ENCODE measurements at regions not wholly inside any gene's neighbourhood (a gene's known extent, or its start where the extent isn't known, plus 50 kb on each side); places are given as distances from the start of the nearest gene placed in this dataset.

DNA sequence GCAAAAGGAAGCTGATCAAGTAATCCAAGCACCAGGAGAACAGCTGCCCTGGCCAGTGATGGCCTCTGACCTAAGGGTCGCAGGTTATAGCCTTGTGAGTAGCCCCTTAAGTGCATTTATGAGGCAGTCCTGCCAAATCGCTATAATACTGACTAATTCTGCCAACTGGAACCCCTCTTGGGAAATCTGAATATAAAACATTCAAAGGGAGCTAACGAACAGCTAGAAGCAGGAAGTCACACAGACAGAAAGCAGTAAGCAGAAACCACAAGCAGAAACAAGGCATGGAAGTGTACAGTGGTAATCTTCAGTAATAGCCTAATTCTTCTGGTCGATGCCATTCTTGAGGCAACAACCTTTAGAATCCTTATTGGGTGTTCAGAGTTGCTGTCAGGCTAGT lies 521.3 kb downstream of the METTL4 start:
- no peak overlapping the region for H3K27ac ChIP-seq (ENCODE audit: low read depth in 2 of 2, low read length in 1 of 2)
- no peaks in the 10 kb centered on the region for H4K20me1 ChIP-seq (ENCODE audit: insufficient read depth)
- H3K36me3 ChIP-seq (replicated peaks in 1 of 2; ENCODE audit: control insufficient read depth in 1 of 2, insufficient read depth in 2 of 2, low read length in 1 of 2), result no peaks in the 10 kb centered on the region
- H2AFZ ChIP-seq (ENCODE audit: low read depth), result no peak overlapping the region
- no peak overlapping the region for H3K4me2 ChIP-seq
- TF ChIP-seq MEF2A (IDR thresholded peaks at IDR 0.05; ENCODE audit: borderline replicate concordance, low read depth) (no peak), FOXM1 (IDR thresholded peaks at IDR 0.05; ENCODE audit: low read depth) (no peak), TAF1 (IDR thresholded peaks at IDR 0.05; ENCODE audit: borderline replicate concordance, low read depth, low read length) (no peak), TCF12 (IDR thresholded peaks at IDR 0.05) (no peak), GABPA (IDR thresholded peaks at IDR 0.05; ENCODE audit: low read depth) (no peak), RXRA (IDR thresholded peaks at IDR 0.05; ENCODE audit: borderline replicate concordance, low read depth) (no peak), EZH2phosphoT487 (IDR thresholded peaks at IDR 0.05; ENCODE audit: borderline replicate concordance, low read depth) (no peak)
- TF ChIP-seq, protein P1, sequence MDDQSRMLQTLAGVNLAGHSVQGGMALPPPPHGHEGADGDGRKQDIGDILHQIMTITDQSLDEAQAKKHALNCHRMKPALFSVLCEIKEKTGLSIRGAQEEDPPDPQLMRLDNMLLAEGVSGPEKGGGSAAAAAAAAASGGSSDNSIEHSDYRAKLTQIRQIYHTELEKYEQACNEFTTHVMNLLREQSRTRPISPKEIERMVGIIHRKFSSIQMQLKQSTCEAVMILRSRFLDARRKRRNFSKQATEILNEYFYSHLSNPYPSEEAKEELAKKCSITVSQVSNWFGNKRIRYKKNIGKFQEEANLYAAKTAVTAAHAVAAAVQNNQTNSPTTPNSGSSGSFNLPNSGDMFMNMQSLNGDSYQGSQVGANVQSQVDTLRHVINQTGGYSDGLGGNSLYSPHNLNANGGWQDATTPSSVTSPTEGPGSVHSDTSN (IDR thresholded peaks at IDR 0.05), result no peak
- TF ChIP-seq, protein P2, sequence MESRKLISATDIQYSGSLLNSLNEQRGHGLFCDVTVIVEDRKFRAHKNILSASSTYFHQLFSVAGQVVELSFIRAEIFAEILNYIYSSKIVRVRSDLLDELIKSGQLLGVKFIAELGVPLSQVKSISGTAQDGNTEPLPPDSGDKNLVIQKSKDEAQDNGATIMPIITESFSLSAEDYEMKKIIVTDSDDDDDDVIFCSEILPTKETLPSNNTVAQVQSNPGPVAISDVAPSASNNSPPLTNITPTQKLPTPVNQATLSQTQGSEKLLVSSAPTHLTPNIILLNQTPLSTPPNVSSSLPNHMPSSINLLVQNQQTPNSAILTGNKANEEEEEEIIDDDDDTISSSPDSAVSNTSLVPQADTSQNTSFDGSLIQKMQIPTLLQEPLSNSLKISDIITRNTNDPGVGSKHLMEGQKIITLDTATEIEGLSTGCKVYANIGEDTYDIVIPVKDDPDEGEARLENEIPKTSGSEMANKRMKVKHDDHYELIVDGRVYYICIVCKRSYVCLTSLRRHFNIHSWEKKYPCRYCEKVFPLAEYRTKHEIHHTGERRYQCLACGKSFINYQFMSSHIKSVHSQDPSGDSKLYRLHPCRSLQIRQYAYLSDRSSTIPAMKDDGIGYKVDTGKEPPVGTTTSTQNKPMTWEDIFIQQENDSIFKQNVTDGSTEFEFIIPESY (IDR thresholded peaks at IDR 0.05; ENCODE audit: borderline replicate concordance, low read depth), result no peak
- TF ChIP-seq, protein P3, sequence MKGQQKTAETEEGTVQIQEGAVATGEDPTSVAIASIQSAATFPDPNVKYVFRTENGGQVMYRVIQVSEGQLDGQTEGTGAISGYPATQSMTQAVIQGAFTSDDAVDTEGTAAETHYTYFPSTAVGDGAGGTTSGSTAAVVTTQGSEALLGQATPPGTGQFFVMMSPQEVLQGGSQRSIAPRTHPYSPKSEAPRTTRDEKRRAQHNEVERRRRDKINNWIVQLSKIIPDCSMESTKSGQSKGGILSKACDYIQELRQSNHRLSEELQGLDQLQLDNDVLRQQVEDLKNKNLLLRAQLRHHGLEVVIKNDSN (IDR thresholded peaks at IDR 0.05; ENCODE audit: borderline replicate concordance, low read depth), result no peak
- 0% methylated on average over 3 of the region's 4 CpGs for WGBS (ENCODE audit: low lambda C conversion rate)
- no peak overlapping the region for H3K9ac ChIP-seq
- no peaks in the 10 kb centered on the region for H3F3A ChIP-seq (replicated peaks; ENCODE audit: insufficient read depth)
- no peaks in the 10 kb centered on the region for H3K9me2 ChIP-seq
- H3K9me3 ChIP-seq, result no peaks in the 10 kb centered on the region
- no peak for DNase-seq
- no peak overlapping the region for H3K4me3 ChIP-seq (ENCODE audit: low read depth in 2 of 2, low read length in 1 of 2)
- no peaks in the 10 kb centered on the region for H3K27me3 ChIP-seq (ENCODE audit: insufficient read depth)
- no peaks in the 10 kb centered on the region for H3K4me1 ChIP-seq (ENCODE audit: control insufficient read depth in 1 of 2, insufficient read depth in 2 of 2, low read depth in 1 of 2, low read length in 1 of 2)
- ChIA-PET POLR2A (no interaction called here), CTCF (interaction anchor here (1.3 kb wide), 1 partner anchor 36 kb away, joined by 3 read pairs; no protein-coding TSS in a partner anchor)
- H3K79me2 ChIP-seq (ENCODE audit: insufficient read depth), result no peaks in the 10 kb centered on the region

DNA sequence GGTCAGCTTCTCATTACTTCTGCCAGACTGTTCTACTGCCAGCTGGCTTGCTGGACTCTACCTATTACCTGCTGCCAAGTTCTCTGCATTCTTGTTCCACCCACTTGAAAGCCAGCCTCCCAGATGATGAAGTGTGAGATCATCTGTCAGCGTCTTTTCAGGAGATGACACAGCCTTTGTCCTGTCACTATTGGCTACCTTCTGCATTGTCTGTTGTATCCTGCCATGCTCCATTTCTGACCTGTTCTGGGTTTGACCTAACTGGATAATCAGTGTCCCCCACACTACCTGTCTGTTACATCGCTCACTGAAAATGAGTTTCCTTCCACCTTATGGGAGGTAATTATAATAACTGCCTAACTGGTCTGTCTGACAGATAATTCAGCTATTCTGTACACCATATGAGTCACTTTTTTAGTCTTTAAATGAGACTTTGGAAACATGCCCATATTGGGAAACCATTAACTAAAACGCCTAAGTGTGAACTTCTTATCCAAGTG lies 520.6 kb downstream of the METTL4 start:
- 5% methylated on average over 3 of the region's 3 CpGs for WGBS (ENCODE audit: low lambda C conversion rate)
- no peak overlapping the region for H2AFZ ChIP-seq (ENCODE audit: low read depth)
- no peaks in the 10 kb centered on the region for H3K36me3 ChIP-seq (replicated peaks in 1 of 2; ENCODE audit: control insufficient read depth in 1 of 2, insufficient read depth in 2 of 2, low read length in 1 of 2)
- H3K4me2 ChIP-seq, result no peak overlapping the region
- no peaks in the 10 kb centered on the region for H3F3A ChIP-seq (replicated peaks; ENCODE audit: insufficient read depth)
- H3K9me2 ChIP-seq, result no peaks in the 10 kb centered on the region
- no peaks in the 10 kb centered on the region for H3K27me3 ChIP-seq (ENCODE audit: insufficient read depth)
- no peaks in the 10 kb centered on the region for H4K20me1 ChIP-seq (ENCODE audit: insufficient read depth)
- H3K9ac ChIP-seq, result no peak overlapping the region
- no peak overlapping the region for H3K4me3 ChIP-seq (ENCODE audit: low read depth in 2 of 2, low read length in 1 of 2)
- no peaks in the 10 kb centered on the region for H3K4me1 ChIP-seq (ENCODE audit: control insufficient read depth in 1 of 2, insufficient read depth in 2 of 2, low read depth in 1 of 2, low read length in 1 of 2)
- ChIA-PET CTCF (interaction anchor here (1.3 kb wide), 1 partner anchor 35 kb away, joined by 3 read pairs; no protein-coding TSS in a partner anchor), POLR2A (no interaction called here)
- no peak overlapping the region for H3K27ac ChIP-seq (ENCODE audit: low read depth in 2 of 2, low read length in 1 of 2)
- H3K79me2 ChIP-seq (ENCODE audit: insufficient read depth), result no peaks in the 10 kb centered on the region
- DNase-seq, result no peak
- no peaks in the 10 kb centered on the region for H3K9me3 ChIP-seq
- TF ChIP-seq, protein P4, sequence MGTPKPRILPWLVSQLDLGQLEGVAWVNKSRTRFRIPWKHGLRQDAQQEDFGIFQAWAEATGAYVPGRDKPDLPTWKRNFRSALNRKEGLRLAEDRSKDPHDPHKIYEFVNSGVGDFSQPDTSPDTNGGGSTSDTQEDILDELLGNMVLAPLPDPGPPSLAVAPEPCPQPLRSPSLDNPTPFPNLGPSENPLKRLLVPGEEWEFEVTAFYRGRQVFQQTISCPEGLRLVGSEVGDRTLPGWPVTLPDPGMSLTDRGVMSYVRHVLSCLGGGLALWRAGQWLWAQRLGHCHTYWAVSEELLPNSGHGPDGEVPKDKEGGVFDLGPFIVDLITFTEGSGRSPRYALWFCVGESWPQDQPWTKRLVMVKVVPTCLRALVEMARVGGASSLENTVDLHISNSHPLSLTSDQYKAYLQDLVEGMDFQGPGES (IDR thresholded peaks at IDR 0.05; ENCODE audit: low read depth, low read length), result no peak
- TF ChIP-seq CHD2 (IDR thresholded peaks at IDR 0.05; ENCODE audit: low read length, partially characterized antibody) (no peak), TCF12 (IDR thresholded peaks at IDR 0.05) (no peak), EZH2phosphoT487 (IDR thresholded peaks at IDR 0.05; ENCODE audit: borderline replicate concordance, low read depth) (no peak), JUND (IDR thresholded peaks at IDR 0.05) (no peak)
- TF ChIP-seq, protein P5, sequence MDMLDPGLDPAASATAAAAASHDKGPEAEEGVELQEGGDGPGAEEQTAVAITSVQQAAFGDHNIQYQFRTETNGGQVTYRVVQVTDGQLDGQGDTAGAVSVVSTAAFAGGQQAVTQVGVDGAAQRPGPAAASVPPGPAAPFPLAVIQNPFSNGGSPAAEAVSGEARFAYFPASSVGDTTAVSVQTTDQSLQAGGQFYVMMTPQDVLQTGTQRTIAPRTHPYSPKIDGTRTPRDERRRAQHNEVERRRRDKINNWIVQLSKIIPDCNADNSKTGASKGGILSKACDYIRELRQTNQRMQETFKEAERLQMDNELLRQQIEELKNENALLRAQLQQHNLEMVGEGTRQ (IDR thresholded peaks at IDR 0.05; ENCODE audit: borderline replicate concordance, low read depth, low read length), result no peak
- TF ChIP-seq, protein P2 (IDR thresholded peaks at IDR 0.05; ENCODE audit: borderline replicate concordance, low read depth), result no peak

Data from SK-N-SH (cell line).